ENCODE measurements at regions not wholly inside any gene's neighbourhood (a gene's known extent, or its start where the extent isn't known, plus 50 kb on each side); places are given as distances from the start of the nearest gene placed in this dataset.

- peak in 1 of 3 experiments; percentile 40 for DNase-seq
These were observed 529.8 kb upstream of the GOLIM4 start for GRCh38 chr3:168625477-168625876.

GRCh38 chr3:168624892-168625448 lies 529.2 kb upstream of the GOLIM4 start:
- no peak for DNase-seq

- no peak for DNase-seq
These were observed 528.5 kb upstream of the GOLIM4 start for GRCh38 chr3:168624195-168624594.

GRCh38 chr3:168622795-168623194 lies 527.1 kb upstream of the GOLIM4 start:
- DNase-seq = no peak

- DNase-seq = peak in 2 of 3 experiments; percentile 25 to 74
These were observed 525.1 kb upstream of the GOLIM4 start for GRCh38 chr3:168620854-168621253.

GRCh38 chr3:168618827-168619470 lies 523.2 kb upstream of the GOLIM4 start:
- no peak for DNase-seq

- DNase-seq = no peak
These were observed 521.9 kb upstream of the GOLIM4 start for GRCh38 chr3:168617658-168618057.

- DNase-seq = no peak
These were observed 521.2 kb upstream of the GOLIM4 start for GRCh38 chr3:168616915-168617314.

GRCh38 chr3:168615493-168616020 lies 519.8 kb upstream of the GOLIM4 start:
- peak in 1 of 3 experiments; percentile 26 for DNase-seq

- DNase-seq = no peak
These were observed 517.4 kb upstream of the GOLIM4 start for GRCh38 chr3:168613151-168613550.

- DNase-seq = no peak
These were observed 516.9 kb upstream of the GOLIM4 start for GRCh38 chr3:168612671-168613070.

GRCh38 chr3:168611826-168612225 lies 516.1 kb upstream of the GOLIM4 start:
- no peak for DNase-seq

GRCh38 chr3:168608926-168609325 lies 513.2 kb upstream of the GOLIM4 start:
- DNase-seq = no peak

- no peak for DNase-seq
These were observed 509.0 kb upstream of the GOLIM4 start for GRCh38 chr3:168604767-168605166.

- no peak for DNase-seq
These were observed 502.5 kb upstream of the GOLIM4 start for GRCh38 chr3:168598250-168598649.

- DNase-seq = no peak
These were observed 500.6 kb upstream of the GOLIM4 start for GRCh38 chr3:168596175-168596823.

GRCh38 chr3:168591587-168591986 lies 495.9 kb upstream of the GOLIM4 start:
- DNase-seq = peak in 1 of 3 experiments; percentile 22

- DNase-seq = no peak
These were observed 493.7 kb upstream of the GOLIM4 start for GRCh38 chr3:168589376-168589775.

GRCh38 chr3:168585544-168585943 lies 489.8 kb upstream of the GOLIM4 start:
- no peak for DNase-seq

- no peak for DNase-seq
These were observed 488.3 kb upstream of the GOLIM4 start for GRCh38 chr3:168583977-168584376.

- DNase-seq = no peak
These were observed 486.8 kb upstream of the GOLIM4 start for GRCh38 chr3:168582503-168582902.

GRCh38 chr3:168581771-168582225 lies 486.1 kb upstream of the GOLIM4 start:
- peak in 1 of 3 experiments; percentile 36 for DNase-seq

- no peak for DNase-seq
These were observed 483.3 kb upstream of the GOLIM4 start for GRCh38 chr3:168579010-168579409.

GRCh38 chr3:168575750-168576149 lies 480.0 kb upstream of the GOLIM4 start:
- DNase-seq = no peak

All from NCI-H1417 (cell line).